ENCODE measurements at regions not wholly inside any gene's neighbourhood (a gene's known extent, or its start where the extent isn't known, plus 50 kb on each side); places are given as distances from the start of the nearest gene placed in this dataset.
A peak's percentile ranks its signal among the peaks of the same experiment; 100 is the strongest.
"Not testable (repeated sequence)": the region's sequence is repeated elsewhere in the genome, so short reads cannot be mapped to it uniquely, and the experiment has no call there.

DNA sequence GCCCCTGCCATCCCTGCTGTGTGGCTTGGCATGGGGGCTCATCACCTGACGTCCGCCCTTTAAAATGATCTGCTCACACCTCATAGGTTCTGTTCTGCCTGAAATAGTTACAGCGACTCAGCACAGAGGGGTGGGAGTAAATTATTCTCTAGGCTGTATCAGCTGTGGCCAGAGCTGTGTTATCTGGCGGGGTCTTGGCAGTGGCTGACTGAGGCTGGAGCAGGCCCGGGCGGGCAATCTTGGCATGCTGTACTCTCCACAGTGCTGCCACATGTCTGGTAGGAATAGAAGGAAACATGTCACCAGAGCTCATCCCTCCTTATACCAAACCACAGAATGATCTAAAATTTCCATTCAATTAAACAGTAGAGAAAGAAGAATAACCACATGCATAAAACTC is 499.9 kb upstream of the LMCD1 start:
- peak in 6 of 56 donors; percentile 1 to 11 (median 2) for DNase-seq

DNA sequence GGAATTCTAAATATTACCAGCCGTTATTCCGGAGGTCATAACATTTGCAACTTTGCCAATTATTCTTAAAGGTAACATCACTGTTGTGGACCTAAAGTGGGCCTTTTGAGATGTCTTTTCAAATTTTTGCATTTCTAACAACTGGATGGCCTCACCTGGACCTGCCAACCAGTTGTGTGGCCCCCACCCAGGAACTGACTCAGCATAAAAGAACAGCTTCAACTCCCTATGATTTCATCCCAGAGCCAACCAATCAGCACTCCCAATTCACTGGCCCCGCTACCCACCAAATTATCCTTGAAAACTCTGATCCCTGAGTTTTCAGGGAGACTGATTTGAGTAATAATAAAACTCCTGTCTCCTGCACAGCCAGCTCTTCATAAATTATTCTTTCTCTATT is 489.7 kb upstream of the LMCD1 start:
- no peak for DNase-seq

DNA sequence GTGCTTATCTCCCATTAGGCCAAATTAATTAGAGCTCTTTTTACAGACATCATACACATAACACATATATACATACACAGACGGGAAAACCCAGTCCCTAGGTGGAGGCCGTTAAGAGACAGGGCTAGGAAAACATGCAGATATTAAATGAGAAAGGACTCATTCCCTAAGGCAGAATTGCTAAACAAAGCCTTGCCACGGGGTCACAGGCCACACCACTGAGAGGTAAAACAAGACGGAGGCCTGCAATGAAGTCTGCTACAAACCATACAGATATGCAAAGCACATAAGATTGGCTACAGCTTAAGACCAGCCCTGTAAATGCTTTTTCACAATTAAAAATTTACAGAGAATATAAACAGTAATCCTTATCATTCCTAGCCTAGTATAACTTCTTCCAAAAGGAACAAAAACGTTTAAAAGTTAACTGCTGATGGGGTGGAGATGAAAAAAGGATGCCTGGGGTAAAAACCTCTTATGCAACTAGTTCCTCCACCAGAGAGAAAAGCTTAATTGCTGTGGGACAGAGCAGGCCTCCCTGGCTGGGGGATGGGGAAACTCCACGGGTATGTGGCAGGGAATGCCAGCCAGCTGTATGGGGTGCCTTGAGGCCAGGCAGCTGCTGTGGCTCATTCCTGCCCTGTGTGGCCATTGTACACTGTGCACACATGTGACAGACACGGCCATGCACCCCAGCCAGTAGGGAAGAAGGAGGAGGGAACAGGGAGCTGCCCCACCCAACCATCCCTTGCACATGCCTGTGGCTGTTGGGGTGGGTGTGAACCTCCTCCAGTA is 481.4 kb upstream of the LMCD1 start:
- DNase-seq = no peak

DNA sequence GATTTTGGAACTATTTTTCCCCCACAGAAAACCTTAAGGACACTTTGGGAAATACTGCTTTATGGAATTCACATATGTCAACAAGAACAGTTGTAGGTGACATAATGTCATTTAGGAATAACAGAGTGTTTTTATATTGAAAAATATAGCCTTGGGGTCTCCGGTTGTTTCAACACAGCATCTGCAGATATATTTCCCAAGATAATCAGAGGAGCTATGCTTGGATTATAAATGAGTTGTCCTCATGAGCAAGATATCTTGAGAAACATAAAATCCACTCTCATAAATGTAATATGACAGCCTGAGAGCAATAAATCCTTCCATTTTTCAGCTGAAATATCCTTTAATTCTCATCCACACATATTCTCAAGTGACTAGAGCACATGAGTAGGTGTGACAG is 473.7 kb upstream of the LMCD1 start:
- DNase-seq = no peak

DNA sequence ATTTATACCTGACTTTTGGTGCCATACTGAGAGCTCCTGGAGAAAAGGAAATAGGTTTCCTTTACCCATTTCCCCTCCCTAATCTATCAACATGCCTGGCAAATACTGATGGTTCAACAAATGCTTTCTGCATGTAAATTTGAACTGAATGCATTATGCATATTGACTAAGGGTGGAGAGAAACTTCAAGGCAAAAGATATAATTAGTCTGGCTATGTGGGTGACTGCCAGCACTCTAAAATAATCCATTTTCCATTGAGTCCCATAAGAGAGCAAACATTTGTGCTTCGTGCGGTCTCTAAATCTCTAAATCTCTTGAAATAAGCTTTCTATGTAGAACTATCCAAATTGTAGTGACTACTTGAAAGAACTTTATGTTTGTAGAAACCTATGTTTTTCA is 451.3 kb upstream of the LMCD1 start:
- no peak for DNase-seq

DNA sequence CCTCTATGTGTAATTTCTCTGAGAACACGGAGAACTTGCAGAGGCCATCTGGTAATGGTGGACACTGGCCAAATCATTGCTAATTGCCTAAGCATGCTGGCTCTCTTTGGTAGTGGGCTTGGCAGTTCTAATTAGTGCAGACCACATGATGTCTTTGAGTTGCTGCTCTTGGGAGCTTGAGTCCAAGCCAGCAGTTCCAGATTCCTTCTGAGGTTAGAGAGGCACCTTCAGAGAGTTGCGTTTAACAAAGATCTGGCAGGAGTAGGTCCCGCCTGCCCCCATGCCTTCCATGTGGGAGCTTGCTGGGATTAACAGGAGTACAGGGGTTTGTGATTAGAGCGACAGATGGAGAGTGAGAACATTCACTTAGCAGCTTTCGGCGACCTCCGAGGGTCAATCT is 449.0 kb upstream of the LMCD1 start:
- DNase-seq = peak in 18 of 56 donors; percentile 0 to 46 (median 6)

DNA sequence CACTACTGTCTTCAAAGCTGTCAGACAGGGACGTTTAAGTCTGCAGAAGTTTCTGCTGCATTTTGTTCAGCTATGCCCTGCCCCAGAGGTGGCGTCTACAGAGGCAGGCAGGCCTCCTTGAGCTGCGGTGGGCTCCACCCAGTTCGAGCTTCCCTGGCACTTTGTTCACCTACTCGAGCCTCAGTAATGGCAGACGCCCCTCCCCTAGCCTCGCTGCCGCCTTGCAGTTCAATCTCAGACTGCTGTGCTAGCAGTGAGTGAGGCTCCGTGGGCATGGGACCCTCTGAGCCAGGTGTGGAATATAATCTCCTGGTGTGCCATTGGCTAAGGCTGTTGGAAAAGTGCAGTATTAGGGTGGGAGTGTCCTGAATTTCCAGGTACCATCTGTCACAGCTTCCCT is 433.5 kb upstream of the LMCD1 start:
- DNase-seq = not testable (repeated sequence)

DNA sequence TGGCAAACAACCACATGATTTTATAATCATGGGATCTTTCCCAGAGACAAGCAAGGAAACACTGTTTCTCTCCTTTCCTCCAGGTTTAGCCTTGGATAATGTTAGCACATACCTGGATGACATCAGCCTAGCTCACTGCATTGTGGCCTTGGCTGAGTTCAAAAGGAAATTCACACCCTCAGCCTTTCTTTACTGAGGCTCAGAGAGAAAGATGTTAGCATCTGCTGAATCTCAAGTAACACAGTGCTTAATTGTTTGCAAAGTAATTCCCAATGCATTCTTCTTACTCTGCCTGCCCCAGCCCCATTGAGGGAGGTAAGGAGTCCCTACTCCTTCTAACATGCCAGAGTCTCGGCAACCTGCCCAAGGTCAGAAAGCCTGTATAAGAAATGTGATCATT is 432.2 kb upstream of the LMCD1 start:
- no peak for DNase-seq

DNA sequence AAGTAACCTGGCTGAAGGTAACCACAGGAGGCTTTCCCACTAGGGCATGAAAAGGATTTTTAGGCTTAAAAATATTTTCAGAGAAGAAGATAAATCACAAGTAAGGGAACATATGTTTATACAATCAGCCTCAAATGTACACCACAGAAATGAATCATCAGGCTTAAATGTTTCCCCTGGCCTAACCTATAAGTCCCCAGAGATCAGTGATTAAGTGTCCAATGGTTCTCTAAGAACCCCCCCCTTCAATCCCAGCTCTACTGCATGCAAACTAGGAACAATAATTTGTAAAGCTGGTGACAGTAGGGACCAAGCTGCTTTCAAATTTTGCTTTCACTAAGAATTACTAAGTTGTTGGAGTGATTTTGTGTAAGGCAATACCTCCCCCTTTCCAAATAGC is 431.6 kb upstream of the LMCD1 start:
- DNase-seq = no peak

DNA sequence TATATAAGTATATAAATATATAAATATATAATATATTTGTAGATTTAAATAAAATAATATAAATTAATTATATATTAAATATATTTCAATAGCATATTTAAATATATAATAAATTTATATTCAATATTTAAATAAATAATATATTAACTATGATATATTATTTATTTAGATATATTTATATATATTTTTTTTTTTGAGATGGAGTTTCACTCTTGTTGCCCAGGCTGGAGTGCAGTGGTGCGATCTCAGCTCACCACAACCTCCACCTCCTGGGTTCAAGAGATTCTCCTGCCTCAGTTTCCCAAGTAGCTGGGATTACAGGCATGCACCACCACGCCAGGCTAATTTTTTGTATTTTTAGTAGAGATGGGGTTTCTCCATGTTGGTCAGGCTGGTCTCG is 426.9 kb upstream of the LMCD1 start:
- not testable (repeated sequence) for DNase-seq

DNA sequence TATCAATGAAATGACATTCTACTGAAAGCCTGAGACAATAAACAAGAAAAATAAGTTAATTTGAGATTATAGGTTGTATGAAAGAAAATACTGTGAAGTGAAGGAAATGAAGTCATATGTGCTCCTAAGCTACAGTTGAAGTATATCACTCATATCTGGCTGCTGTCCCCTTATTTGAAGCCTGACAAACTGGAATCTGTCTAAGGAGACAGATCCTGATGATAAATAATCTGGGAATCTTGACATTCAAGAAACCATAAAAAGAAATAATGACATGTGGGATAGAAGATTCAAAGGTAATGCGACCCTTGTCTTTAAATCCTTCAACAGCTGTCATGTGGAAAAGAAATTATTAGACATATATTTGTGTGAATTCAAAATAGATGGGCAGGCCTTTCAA is 424.5 kb upstream of the LMCD1 start:
- DNase-seq = no peak

DNA sequence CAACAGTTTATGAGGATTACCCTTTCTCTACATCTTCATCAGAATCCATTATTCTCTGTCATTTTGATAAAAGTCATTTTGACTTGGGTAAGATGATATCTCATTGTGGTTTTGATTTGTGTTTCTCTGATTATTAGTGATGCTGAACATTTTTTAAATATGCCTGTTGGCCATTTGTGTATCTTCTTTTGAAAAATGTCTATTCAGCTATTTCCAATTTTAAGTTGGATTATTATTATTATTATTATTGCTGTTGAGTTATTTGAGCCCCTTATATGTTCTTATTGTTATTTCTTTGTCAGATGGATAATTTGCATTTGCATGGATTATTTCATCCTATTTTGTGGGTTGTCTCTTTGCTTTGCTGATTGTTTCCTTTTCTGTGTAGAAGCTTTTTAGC is 421.2 kb upstream of the LMCD1 start:
- DNase-seq = no peak

DNA sequence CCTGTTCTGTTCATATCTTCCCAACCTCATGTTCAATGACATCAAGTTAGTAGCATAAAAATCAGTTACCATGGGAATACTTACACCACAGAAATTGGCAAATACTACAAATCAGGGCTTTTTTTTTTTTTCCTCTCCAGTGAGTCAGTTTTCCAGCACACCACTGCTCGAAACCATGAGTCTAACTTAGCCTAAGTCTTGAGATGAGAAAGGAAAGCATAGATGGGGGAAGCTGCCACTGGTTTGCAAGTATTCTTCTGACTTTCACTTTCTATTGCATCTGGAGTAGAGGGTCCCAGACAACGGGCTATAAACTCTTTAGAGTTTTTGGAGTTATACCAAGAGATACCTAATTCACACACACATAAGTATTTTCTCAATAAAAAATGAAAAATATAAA is 416.1 kb upstream of the LMCD1 start:
- DNase-seq = no peak

DNA sequence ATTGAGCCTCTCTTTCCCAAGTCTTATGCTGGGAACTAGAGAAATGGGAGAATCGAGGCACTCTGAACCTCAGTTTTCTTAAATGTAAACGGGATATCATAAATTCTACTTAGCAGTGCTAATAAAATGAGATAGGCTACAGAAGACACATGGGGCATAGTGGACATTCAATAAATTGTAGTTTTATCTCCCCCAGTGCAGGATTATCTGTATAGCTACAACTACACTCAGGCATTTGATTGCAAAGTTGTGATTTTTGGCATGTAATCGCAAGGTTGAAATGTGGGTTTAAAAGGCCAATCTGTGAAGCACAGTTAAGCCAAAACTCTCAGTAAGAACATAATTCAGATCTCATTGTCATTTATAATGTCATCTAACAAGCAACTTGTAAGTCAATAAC is 413.7 kb upstream of the LMCD1 start:
- DNase-seq = no peak

DNA sequence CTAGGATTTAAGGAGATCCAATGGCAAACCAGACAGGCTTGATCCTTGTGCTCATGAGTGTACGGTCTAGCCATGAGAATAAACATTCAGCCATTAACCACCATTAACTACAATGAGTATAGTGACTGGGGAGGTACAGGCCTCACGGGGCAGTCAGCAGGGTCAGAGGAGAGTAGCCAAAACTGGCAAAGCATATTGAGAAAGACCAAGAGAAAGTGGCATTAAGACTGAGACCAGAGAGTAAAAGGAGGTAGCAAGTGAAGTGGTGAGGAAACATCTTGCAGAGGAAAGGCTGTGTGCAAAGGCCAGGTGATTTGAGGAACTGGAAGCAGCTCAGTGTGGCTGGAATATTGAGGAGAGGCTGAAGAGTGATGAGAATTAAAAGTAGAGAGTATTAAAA is 407.2 kb upstream of the LMCD1 start:
- DNase-seq = no peak

DNA sequence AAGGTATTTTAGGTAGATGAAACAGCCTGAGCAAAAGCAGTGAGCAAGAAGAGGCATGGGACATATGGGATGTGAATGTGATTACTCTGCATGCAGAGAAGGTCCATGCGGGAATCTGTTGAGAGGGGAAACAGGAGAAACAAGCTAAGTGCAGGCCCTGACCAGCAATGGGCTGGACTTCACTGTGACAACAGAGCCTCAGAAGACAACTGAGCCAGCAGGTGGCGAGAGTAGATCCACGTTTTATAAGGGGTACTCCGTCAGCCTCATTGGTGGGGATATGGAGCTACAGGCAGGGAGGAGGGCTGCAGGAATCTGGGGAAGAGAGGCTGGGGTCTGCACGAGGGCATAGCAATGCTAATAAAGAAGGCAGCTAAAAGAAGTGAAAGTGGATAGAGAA is 405.9 kb upstream of the LMCD1 start:
- DNase-seq = no peak

DNA sequence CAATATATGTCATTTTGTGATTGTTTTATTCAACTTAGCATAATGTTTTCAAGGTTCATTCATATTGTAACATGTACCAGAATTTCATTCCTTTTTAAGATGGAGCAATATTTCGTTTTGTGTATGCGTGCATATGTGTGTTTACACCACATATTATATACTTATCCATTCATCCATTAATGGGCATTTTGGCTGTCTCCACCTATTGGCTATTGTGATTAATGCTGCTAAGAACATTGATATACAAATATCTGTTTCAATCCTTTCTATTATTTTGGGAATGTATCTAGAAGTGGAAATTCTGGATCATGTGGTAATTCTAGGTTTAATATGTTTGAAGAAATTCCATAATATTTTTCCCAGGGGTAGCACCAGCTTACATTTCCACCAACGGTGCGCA is 403.9 kb upstream of the LMCD1 start:
- DNase-seq = no peak

DNA sequence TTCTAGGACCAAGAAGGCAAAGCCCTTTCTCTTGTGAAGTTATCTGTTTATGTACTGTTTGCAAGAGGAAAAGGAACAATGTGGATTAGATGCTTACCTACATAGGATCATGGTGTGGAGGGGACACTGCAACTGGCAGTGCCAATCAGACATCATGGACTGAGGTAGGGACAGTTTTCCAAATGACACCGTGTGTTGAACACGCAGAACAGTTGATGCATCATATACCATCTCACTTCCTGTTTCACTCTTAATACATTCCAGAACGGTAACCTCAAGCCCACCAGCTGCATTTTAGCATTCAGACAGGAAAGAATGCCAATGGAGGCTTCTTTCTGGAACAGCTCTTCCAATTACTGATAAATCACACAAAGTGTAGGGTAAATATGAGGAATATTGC is 397.7 kb upstream of the LMCD1 start:
- no peak for DNase-seq

DNA sequence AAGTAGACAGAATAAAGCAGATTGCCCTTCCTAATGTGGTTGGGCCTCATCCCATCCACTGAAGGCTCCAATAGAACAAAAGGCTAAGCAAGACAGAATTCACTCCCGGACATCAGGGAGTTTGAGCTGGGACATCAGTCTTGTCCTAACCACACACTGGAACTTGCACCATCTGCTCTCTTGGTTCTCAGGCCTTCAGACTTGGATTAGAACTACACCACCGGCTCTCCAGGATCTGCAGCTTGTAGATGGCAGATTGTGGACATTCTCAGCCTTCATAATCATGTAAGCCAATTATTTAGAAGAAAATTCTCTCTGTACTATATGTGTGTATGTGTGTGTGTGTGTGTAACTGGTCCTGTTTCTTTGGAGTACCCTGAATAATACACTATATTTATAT is 394.7 kb upstream of the LMCD1 start:
- DNase-seq = no peak

DNA sequence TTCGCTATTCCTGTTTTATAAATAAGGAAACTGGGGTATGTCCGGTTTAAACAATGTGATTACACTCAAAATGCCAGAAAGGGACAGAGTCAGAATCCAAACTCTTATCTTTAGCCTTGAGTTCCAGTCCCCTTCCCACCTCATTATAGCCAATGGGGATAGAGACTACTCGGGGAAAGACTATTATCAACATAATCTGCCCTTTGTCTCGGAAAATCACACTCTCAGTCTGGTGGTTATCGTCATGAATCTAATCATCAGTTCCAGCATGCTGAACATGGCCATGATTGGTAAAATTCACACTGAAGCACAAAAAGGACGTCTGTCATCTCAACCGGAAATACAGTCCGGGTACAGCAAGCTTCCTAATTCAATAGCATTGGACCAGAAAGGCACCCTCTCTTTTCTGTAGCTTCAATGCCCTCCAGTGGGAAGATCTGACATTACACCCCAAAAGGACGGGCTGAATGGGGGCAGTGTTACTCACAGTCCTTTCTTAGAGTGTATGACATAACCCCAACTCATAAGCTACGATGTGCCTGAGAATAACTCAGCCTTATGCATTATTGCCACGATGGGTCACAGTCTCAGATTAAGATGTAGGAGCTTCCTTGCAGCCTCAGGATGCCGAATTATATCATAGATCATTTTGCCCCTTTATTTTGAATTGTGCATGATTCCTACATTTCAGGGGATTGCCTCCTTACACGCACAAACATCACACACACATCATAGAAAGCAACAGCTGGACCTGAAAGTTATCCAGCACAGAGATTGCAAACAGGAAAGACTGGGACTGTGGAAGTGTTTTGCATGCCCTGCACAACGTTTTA is 390.4 kb upstream of the LMCD1 start:
- DNase-seq = peak in 52 of 56 donors; percentile 5 to 86 (median 62)

DNA sequence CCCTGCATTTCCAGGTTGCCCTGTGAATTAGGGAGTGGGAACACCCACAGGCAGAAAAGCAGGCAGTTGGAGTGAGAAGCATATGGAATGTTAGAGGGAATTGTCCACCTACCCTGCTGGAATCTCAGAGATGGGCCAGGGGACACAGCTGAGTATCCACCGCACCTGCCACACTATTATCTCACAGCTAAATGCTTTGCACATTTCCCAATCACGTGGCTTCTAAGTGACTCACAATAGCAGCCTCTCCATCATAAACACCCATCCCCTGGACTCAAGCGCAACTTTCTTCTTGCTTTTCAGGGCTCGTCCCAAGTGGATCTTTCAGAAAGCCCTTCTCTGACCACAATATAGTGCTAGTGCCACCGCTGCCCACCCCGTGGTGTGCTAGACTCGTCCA is 389.0 kb upstream of the LMCD1 start:
- no peak for DNase-seq

DNA sequence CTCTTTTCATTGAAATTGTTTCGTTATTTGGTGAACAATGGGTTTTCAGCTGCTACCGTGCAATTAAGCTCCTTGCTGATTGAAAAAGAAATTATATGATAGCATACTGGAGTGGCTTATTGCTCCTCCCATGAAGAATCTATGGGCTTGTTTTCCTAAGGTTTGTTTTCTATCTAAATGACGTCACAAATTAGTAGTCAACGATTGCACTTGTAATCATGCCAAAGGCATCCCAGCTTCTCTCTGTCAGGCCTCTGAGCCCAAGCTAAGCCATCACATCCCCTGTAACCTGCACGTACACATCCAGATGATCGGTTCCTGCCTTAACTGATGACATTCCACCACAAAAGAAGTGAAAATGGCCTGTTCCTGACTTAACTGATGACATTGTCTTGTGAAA is 388.0 kb upstream of the LMCD1 start:
- no peak for DNase-seq

DNA sequence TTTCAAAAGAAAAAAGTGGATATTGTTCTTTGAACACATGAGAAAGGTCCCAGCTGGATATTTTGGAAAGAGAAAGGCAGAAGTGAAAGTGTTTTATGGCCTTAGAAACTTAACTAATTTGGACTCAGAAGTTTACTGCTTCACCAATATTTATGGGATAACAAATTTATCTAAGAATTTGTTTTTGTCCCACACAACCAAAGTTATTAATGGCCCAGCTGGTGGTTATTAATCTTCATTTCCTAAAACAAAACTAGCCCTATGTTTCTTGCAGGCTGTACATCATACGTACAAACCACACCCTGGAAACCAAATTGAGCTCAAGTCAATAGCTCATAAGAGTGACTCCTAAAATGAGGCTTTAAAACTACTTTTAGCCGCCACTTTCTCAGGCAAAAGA is 372.9 kb upstream of the LMCD1 start:
- no peak for DNase-seq
